ENCODE measurements at regions not wholly inside any gene's neighbourhood (a gene's known extent, or its start where the extent isn't known, plus 50 kb on each side); places are given as distances from the start of the nearest gene placed in this dataset.

GRCh38 chr6:151154418-151154817 lies 85.3 kb upstream of the AKAP12 start:
- CTCF ChIA-PET (ENCODE audit: low intra/inter-chr PET ratio, low total read pairs): no interaction called here
- intact Hi-C loops (cut with micrococcal nuclease; ENCODE audit: unreplicated experiment): no loop called here
- DNase-seq (ENCODE audit: low spot score) (peak; percentile 29), ATAC-seq (peak; percentile 61), FAIRE-seq (no peak)
- no peak overlapping the region for H2AFZ ChIP-seq (ENCODE audit: low read length)
- no peak overlapping the region for H3K27ac ChIP-seq (ENCODE audit: extremely low read length, insufficient read depth, low read length)
- in situ Hi-C loops (cut with HindIII; ENCODE audit: extremely low pct_ligation_motif_present, low pct_unique_long_range_greater_than_20kb): no loop called here
- TF ChIP-seq NFIC (IDR thresholded peaks at IDR 0.05; ENCODE audit: low read length) (0 out of 2 replicates have a peak, but pooled peaks have one; percentile 38), ZNF468 (CRISPR knock-in tag; IDR thresholded peaks at IDR 0.05) (no peak), PBX3 (CRISPR knock-in tag; IDR thresholded peaks at IDR 0.05; ENCODE audit: borderline replicate concordance) (no peak), CSRNP1 (CRISPR knock-in tag; IDR thresholded peaks at IDR 0.05) (no peak), WIZ (CRISPR knock-in tag; IDR thresholded peaks at IDR 0.05) (no peak), NR1H2 (CRISPR knock-in tag; IDR thresholded peaks at IDR 0.05; ENCODE audit: borderline replicate concordance, low read depth) (no peak)
- no peaks in the 10 kb centered on the region for H3K79me2 ChIP-seq (ENCODE audit: insufficient read depth, low read length)
- no peaks in the 10 kb centered on the region for H3K9me3 ChIP-seq (ENCODE audit: low read length)
- H3K4me2 ChIP-seq (ENCODE audit: low read depth, low read length): peak overlapping the region; percentile 26; the same call in 1 of the 2 replicates
- peaks cover 20% of the 10 kb centered on the region for H3K4me1 ChIP-seq (ENCODE audit: insufficient read depth, low read length)
- no TSS peak for BruUV-seq (replicated peaks)
- POLR2A ChIA-PET: interaction anchor here (0.6 to 0.7 kb wide), 2 partner anchors 27 to 43 kb away, joined by 4 read pairs; no protein-coding TSS in a partner anchor
- H4K20me1 ChIP-seq (ENCODE audit: insufficient read depth, low read length): no peaks in the 10 kb centered on the region
- WGBS (ENCODE audit: low lambda C conversion rate): 3% methylated on average over 2 of the region's 2 CpGs
- no peak overlapping the region for H3K4me3 ChIP-seq (replicated peaks in 1 of 3; ENCODE audit: insufficient read depth in 1 of 3, low read depth in 2 of 3, low read length in 3 of 3)
- no peaks in the 10 kb centered on the region for H3K27me3 ChIP-seq (ENCODE audit: control insufficient read depth in 1 of 2, insufficient read depth in 2 of 2, low read length in 2 of 2)
- no peak overlapping the region for H3K9ac ChIP-seq (ENCODE audit: insufficient read depth, low read depth, low read length)
- no peaks in the 10 kb centered on the region for H3K36me3 ChIP-seq (replicated peaks in 1 of 2; ENCODE audit: control insufficient read depth in 1 of 2, insufficient read depth in 2 of 2, low read length in 2 of 2)

All from HepG2 (cell line).